CD14-positive monocyte (primary cell): ENCODE measurements at regions not wholly inside any gene's neighbourhood (a gene's known extent, or its start where the extent isn't known, plus 50 kb on each side); places are given as distances from the start of the nearest gene placed in this dataset.

ENCODE experiments used
- DNase-seq, 3 donors: peaks; one replicate each; pipeline ENCODE4 v3.0.0-alpha.2; 2011 to 2022
- H2AFZ ChIP-seq: 2 replicates; pipeline ENCODE4 v1.6.0; 2012; ENCODE audit warnings: mild to moderate bottlenecking, low read depth, low read length, inconsistent platforms; ENCODE audit not compliant: insufficient read depth, poor library complexity, severe bottlenecking
- H3K27ac ChIP-seq, 2 donors: 1 replicate in 1 of 2; 2 replicates in 1 of 2; pipeline ENCODE4 v1.5.1; 2012 to 2013; ENCODE audit warnings: low read length in 2 of 2, control low read depth in 1 of 2, inconsistent platforms in 1 of 2, low read depth in 1 of 2, mild to moderate bottlenecking in 1 of 2
- H3K27me3 ChIP-seq, 2 donors: one replicate each; pipeline versions ENCODE4 v1.6.0 to v1.6.1; 2011 to 2013; ENCODE audit warnings: low read length in 2 of 2; ENCODE audit not compliant: control insufficient read depth in 2 of 2, insufficient read depth in 2 of 2
- H3K36me3 ChIP-seq, 2 donors: replicated peaks in 1 of 2; 1 replicate in 1 of 2; 2 replicates in 1 of 2; pipeline versions ENCODE4 v1.5.1 to v1.6.1; 2012 to 2013; ENCODE audit warnings: low read length in 2 of 2, control low read depth in 1 of 2, inconsistent platforms in 1 of 2, mild to moderate bottlenecking in 1 of 2; ENCODE audit not compliant: insufficient read depth in 2 of 2, control insufficient read depth in 1 of 2
- H3K4me1 ChIP-seq, 2 donors: 1 replicate in 1 of 2; 2 replicates in 1 of 2; pipeline versions ENCODE4 v1.5.1 to v1.6.1; 2012 to 2013; ENCODE audit warnings: low read length in 2 of 2, control low read depth in 1 of 2, inconsistent platforms in 1 of 2, mild to moderate bottlenecking in 1 of 2, moderate library complexity in 1 of 2; ENCODE audit not compliant: insufficient read depth in 2 of 2, control insufficient read depth in 1 of 2
- H3K4me2 ChIP-seq: replicated peaks from 2 replicates; pipeline ENCODE3; 2012; ENCODE audit warnings: low read length, moderate library complexity, mild to moderate bottlenecking; ENCODE audit not compliant: poor library complexity, severe bottlenecking; ENCODE audit errors: extremely low read depth
- H3K4me3 ChIP-seq, 3 experiments: fragments of 200-600 bp in 1 of 3; sonication (generic) in 1 of 3; replicated peaks in 1 of 3; 1 replicate in 2 of 3; 2 replicates in 1 of 3; pipeline ENCODE4 v1.5.1; 2011 to 2013; ENCODE audit warnings: low read length in 3 of 3, mild to moderate bottlenecking in 3 of 3, control low read depth in 2 of 3, low read depth in 2 of 3, inconsistent platforms in 1 of 3, moderate library complexity in 1 of 3
- H3K79me2 ChIP-seq: 2 replicates; pipeline ENCODE4 v1.6.0; 2012; ENCODE audit warnings: mild to moderate bottlenecking, control low read depth, inconsistent platforms, low read length, moderate library complexity; ENCODE audit not compliant: insufficient read depth
- H3K9ac ChIP-seq: 2 replicates; pipeline ENCODE4 v1.6.0; 2017; ENCODE audit warnings: low read length, mild to moderate bottlenecking; ENCODE audit not compliant: insufficient read depth, poor library complexity, severe bottlenecking
- H3K9me3 ChIP-seq, 2 donors: replicated peaks in 1 of 2; 1 replicate in 1 of 2; 2 replicates in 1 of 2; pipeline versions ENCODE4 v1.5.1 to v1.6.1; 2012 to 2013; ENCODE audit warnings: low read length in 2 of 2, control low read depth in 1 of 2; ENCODE audit not compliant: control insufficient read depth in 1 of 2, insufficient read depth in 1 of 2
- H4K20me1 ChIP-seq: 2 replicates; pipeline ENCODE4 v1.6.0; 2012; ENCODE audit warnings: mild to moderate bottlenecking, low read length, control low read depth, moderate library complexity; ENCODE audit not compliant: insufficient read depth
- H3K27ac Mint-ChIP-seq, 7 donors: one replicate each; pipeline ENCODE4 v1.8.0; 2020; ENCODE audit warnings: mild to moderate bottlenecking in 7 of 7, mixed read lengths in 7 of 7, moderate library complexity in 6 of 7, inconsistent platforms in 2 of 7
- H3K27me3 Mint-ChIP-seq, 3 donors: one replicate each; pipeline ENCODE4 v1.8.0; 2021 to 2022; ENCODE audit warnings: low read depth in 3 of 3, mild to moderate bottlenecking in 3 of 3, mixed read lengths in 3 of 3, moderate library complexity in 3 of 3, inconsistent platforms in 1 of 3
- H3K36me3 Mint-ChIP-seq, 2 donors: one replicate each; pipeline ENCODE4 v1.8.0; 2020; ENCODE audit warnings: mixed read lengths in 2 of 2, inconsistent platforms in 1 of 2, mild to moderate bottlenecking in 1 of 2
- H3K4me1 Mint-ChIP-seq: one replicate; pipeline ENCODE4 v1.8.0; 2020; ENCODE audit warnings: mild to moderate bottlenecking, mixed read lengths
- H3K4me3 Mint-ChIP-seq, 2 donors: one replicate each; pipeline ENCODE4 v1.8.0; 2020; ENCODE audit warnings: mild to moderate bottlenecking in 2 of 2, mixed read lengths in 2 of 2, moderate library complexity in 1 of 2
- H3K9me3 Mint-ChIP-seq, 7 donors: one replicate each; pipeline ENCODE4 v1.8.0; 2020 to 2022; ENCODE audit warnings: mixed read lengths in 7 of 7, mild to moderate bottlenecking in 6 of 7, moderate library complexity in 6 of 7, inconsistent platforms in 2 of 7
- WGBS: methylation state at CpG from one replicate; pipeline ENCODE4 v1.1.5; 2013; ENCODE audit warnings: missing lambda C conversion rate; ENCODE audit not compliant: insufficient coverage; 5-methylcytosine and 5-hydroxymethylcytosine counted together
- intact Hi-C, 2 donors: fragments of 100-400 bp; cut with micrococcal nuclease; formaldehyde crosslinking; loops; one replicate each; pipeline versions ENCODE4 v1.15.0 to v1.15.1; 2023
- TF ChIP-seq, protein P1 (sequence below): fragments of 200-600 bp; IDR thresholded peaks from one replicate; pipeline ENCODE4 v1.8.0; 2022; ENCODE audit warnings: antibody characterized with exemption, mild to moderate bottlenecking

- Histone ChIP-seq H3K36me3 (no peaks in the 10 kb centered on the region), H4K20me1 (no peaks in the 10 kb centered on the region), H3K9ac (no peak overlapping the region), H3K27me3 (no peaks in the 10 kb centered on the region), H3K79me2 (no peaks in the 10 kb centered on the region), H3K4me3 (no peak overlapping the region), H2AFZ (no peak overlapping the region), H3K27ac (no peak overlapping the region), H3K4me1 (no peaks in the 10 kb centered on the region), H3K9me3 (no peaks in the 10 kb centered on the region), H3K4me2 (no peak overlapping the region)
- H3K9me3 Mint-ChIP-seq = peaks cover 0 to 8% (median 2%) of the 10 kb centered on the region in 7 donors
- no peak overlapping the region for H3K27ac Mint-ChIP-seq
- intact Hi-C loops = no loop called here
- no peak for DNase-seq
- H3K4me1 Mint-ChIP-seq = no peaks in the 10 kb centered on the region
- no peak overlapping the region for H3K4me3 Mint-ChIP-seq
- TF ChIP-seq, protein P1, sequence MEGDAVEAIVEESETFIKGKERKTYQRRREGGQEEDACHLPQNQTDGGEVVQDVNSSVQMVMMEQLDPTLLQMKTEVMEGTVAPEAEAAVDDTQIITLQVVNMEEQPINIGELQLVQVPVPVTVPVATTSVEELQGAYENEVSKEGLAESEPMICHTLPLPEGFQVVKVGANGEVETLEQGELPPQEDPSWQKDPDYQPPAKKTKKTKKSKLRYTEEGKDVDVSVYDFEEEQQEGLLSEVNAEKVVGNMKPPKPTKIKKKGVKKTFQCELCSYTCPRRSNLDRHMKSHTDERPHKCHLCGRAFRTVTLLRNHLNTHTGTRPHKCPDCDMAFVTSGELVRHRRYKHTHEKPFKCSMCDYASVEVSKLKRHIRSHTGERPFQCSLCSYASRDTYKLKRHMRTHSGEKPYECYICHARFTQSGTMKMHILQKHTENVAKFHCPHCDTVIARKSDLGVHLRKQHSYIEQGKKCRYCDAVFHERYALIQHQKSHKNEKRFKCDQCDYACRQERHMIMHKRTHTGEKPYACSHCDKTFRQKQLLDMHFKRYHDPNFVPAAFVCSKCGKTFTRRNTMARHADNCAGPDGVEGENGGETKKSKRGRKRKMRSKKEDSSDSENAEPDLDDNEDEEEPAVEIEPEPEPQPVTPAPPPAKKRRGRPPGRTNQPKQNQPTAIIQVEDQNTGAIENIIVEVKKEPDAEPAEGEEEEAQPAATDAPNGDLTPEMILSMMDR = no peak
- H3K27me3 Mint-ChIP-seq = peaks cover 1 to 4% (median 2%) of the 10 kb centered on the region in 3 donors
- 90% methylated on average over 4 of the region's 6 CpGs for WGBS
- H3K36me3 Mint-ChIP-seq = no peaks in the 10 kb centered on the region
These were observed 399.7 kb downstream of the NPIPA8 start for GRCh38 chr16:17936766-17937402.

DNA sequence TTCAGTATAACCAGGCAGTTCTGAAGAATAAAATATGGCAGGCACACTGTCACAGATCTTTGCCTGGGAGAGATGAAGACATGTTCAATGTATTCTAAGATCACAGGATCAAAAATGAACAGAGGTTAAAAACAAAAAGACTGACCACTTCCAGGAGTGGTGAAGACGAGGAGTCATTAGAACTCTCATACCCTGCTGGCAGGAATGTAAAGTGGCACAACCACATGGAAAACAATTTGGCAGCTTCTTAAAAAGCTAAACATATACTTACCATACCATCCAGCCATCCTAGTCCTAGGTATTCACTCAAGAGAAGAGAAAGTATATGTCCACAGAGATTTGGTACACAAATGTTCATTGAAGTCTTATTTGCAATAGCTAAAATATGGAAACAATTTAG lies 406.3 kb downstream of the NPIPA8 start:
- Histone ChIP-seq H3K79me2 (no peaks in the 10 kb centered on the region), H3K4me3 (no peak overlapping the region), H3K27me3 (no peaks in the 10 kb centered on the region), H3K4me1 (no peaks in the 10 kb centered on the region), H3K4me2 (no peak overlapping the region), H3K9me3 (no peaks in the 10 kb centered on the region), H3K27ac (no peak overlapping the region), H3K36me3 (no peaks in the 10 kb centered on the region), H2AFZ (no peak overlapping the region), H3K9ac (no peak overlapping the region), H4K20me1 (no peaks in the 10 kb centered on the region)
- Mint-ChIP-seq H3K36me3 (no peaks in the 10 kb centered on the region), H3K9me3 (peaks cover 0 to 12% (median 3%) of the 10 kb centered on the region in 7 donors), H3K27ac (no peak overlapping the region), H3K4me3 (no peak overlapping the region), H3K27me3 (peaks cover 0 to 5% (median 0%) of the 10 kb centered on the region in 3 donors), H3K4me1 (no peaks in the 10 kb centered on the region)
- DNase-seq = no peak
- TF ChIP-seq, protein P1 = no peak
- intact Hi-C loops = no loop called here
- WGBS = no CpG with 5 or more reads among the region's 1 CpG
